Upper lobe of left lung (tissue), 6 donors: ENCODE measurements at regions not wholly inside any gene's neighbourhood (a gene's known extent, or its start where the extent isn't known, plus 50 kb on each side); places are given as distances from the start of the nearest gene placed in this dataset.

ENCODE experiments used
- ATAC-seq, 2 donors: fragments of 200-7000 bp; cut with Tn5 transposase; one replicate each; pipeline ENCODE4 v1.9.1; 2022; ENCODE audit warnings: mild to moderate bottlenecking in 2 of 2, moderate library complexity in 2 of 2; ENCODE audit not compliant: low FRiP score in 2 of 2
- DNase-seq, 2 donors: peaks; one replicate each; pipeline ENCODE4 v3.0.0-alpha.2; 2019 to 2020
- H3K27ac ChIP-seq, 4 donors: fragments of 200-600 bp; sonication (generic); one replicate each; pipeline ENCODE4 v1.5.1; 2016 to 2019
- H3K27me3 ChIP-seq, 4 donors: fragments of 200-600 bp; sonication (generic); one replicate each; pipeline ENCODE4 v1.5.1; 2017 to 2019
- H3K36me3 ChIP-seq, 4 donors: fragments of 200-600 bp; sonication (generic); one replicate each; pipeline ENCODE4 v1.5.1; 2016 to 2019
- H3K4me1 ChIP-seq, 4 donors: fragments of 200-600 bp; sonication (generic); one replicate each; pipeline ENCODE4 v1.5.1; 2018 to 2019
- H3K4me3 ChIP-seq, 4 donors: fragments of 200-600 bp; sonication (generic); one replicate each; pipeline ENCODE4 v1.5.1; 2017 to 2019; ENCODE audit warnings: mild to moderate bottlenecking in 2 of 4, moderate library complexity in 1 of 4
- H3K9me3 ChIP-seq, 4 donors: fragments of 200-600 bp; sonication (generic); one replicate each; pipeline ENCODE4 v1.5.1; 2018 to 2019
- CTCF ChIP-seq, 6 experiments: fragments of 450-650 bp in 4 of 6; fragments of 200-600 bp in 2 of 6; sonication (generic) in 2 of 6; IDR thresholded peaks; one replicate each; pipeline ENCODE4 v1.5.1; 2016 to 2019; ENCODE audit warnings: antibody characterized with exemption in 6 of 6
- EP300 ChIP-seq, 4 donors: sonication (generic); formaldehyde crosslinking; IDR thresholded peaks; one replicate each; pipeline ENCODE4 v1.5.1; 2017; ENCODE audit warnings: antibody characterized with exemption in 4 of 4, control low read depth in 2 of 4
- POLR2A ChIP-seq, 4 donors: fragments of 450-650 bp; IDR thresholded peaks; one replicate each; pipeline ENCODE4 v1.5.1; 2016 to 2017; ENCODE audit warnings: antibody characterized with exemption in 4 of 4, mild to moderate bottlenecking in 2 of 4
- POLR2AphosphoS5 ChIP-seq, 2 donors: sonication (generic); formaldehyde crosslinking; IDR thresholded peaks; one replicate each; pipeline ENCODE4 v1.5.1; 2017; ENCODE audit warnings: antibody characterized with exemption in 2 of 2
- WGBS, 2 donors: methylation state at CpG; one replicate each; pipeline ENCODE4 v1.1.5; 2017 to 2018; 5-methylcytosine and 5-hydroxymethylcytosine counted together
- donor health status: DM: no; HTN: no; CAD: no; lungs with moderate emphysema.
- donor health status: DM: no; HTN: yes; CAD: no; lungs with severe emphysema.

GRCh38 chr17:70558821-70559220 lies 389.5 kb downstream of the KCNJ2 start:
- Histone ChIP-seq H3K4me1 (peaks cover 0 to 6% (median 0%) of the 10 kb centered on the region in 4 donors), H3K4me3 (no peak overlapping the region), H3K36me3 (no peaks in the 10 kb centered on the region), H3K9me3 (no peaks in the 10 kb centered on the region), H3K27ac (no peak overlapping the region), H3K27me3 (no peaks in the 10 kb centered on the region)
- DNase-seq (no peak), ATAC-seq (no peak)
- TF ChIP-seq POLR2AphosphoS5 (IDR thresholded peaks at IDR 0.05) (no peak), CTCF (IDR thresholded peaks at IDR 0.05) (no peak), EP300 (IDR thresholded peaks at IDR 0.05) (no peak), POLR2A (IDR thresholded peaks at IDR 0.05) (no peak)
- WGBS, 2 donors, result 36 to 38% methylated on average over 3 of the region's 3 CpGs

GRCh38 chr17:70560471-70560870 lies 391.1 kb downstream of the KCNJ2 start:
- Histone ChIP-seq H3K9me3 (no peaks in the 10 kb centered on the region), H3K27me3 (no peaks in the 10 kb centered on the region), H3K4me3 (no peak overlapping the region), H3K27ac (no peak overlapping the region), H3K36me3 (no peaks in the 10 kb centered on the region), H3K4me1 (peaks cover 0 to 6% (median 0%) of the 10 kb centered on the region in 4 donors)
- no peak for ATAC-seq
- DNase-seq, result no peak
- TF ChIP-seq EP300 (IDR thresholded peaks at IDR 0.05), result no peak
- TF ChIP-seq POLR2A (IDR thresholded peaks at IDR 0.05), result no peak
- no peak for TF ChIP-seq POLR2AphosphoS5 (IDR thresholded peaks at IDR 0.05)
- 79 to 87% methylated on average over 1 of the region's 1 CpG for WGBS, 2 donors

- no peak overlapping the region for H3K4me3 ChIP-seq
- no peaks in the 10 kb centered on the region for H3K9me3 ChIP-seq
- no peaks in the 10 kb centered on the region for H3K36me3 ChIP-seq
- ATAC-seq, result no peak
- H3K27ac ChIP-seq, result no peak overlapping the region
- DNase-seq, result no peak
- 91 to 93% methylated on average over 1 of the region's 1 CpG for WGBS, 2 donors
- no peaks in the 10 kb centered on the region for H3K27me3 ChIP-seq
- H3K4me1 ChIP-seq, result peaks cover 0 to 6% (median 0%) of the 10 kb centered on the region in 4 donors
- TF ChIP-seq CTCF (IDR thresholded peaks at IDR 0.05) (no peak), POLR2A (IDR thresholded peaks at IDR 0.05) (no peak), POLR2AphosphoS5 (IDR thresholded peaks at IDR 0.05) (no peak), EP300 (IDR thresholded peaks at IDR 0.05) (no peak)
Measured at GRCh38 chr17:70562137-70562536, 392.8 kb downstream of the KCNJ2 start.

- Histone ChIP-seq H3K36me3 (no peaks in the 10 kb centered on the region), H3K4me1 (peaks cover 0 to 6% (median 0%) of the 10 kb centered on the region in 4 donors), H3K9me3 (no peaks in the 10 kb centered on the region), H3K4me3 (no peak overlapping the region), H3K27ac (no peak overlapping the region), H3K27me3 (no peaks in the 10 kb centered on the region)
- ATAC-seq (no peak), DNase-seq (no peak)
- 31 to 38% methylated on average over 2 of the region's 2 CpGs for WGBS, 2 donors
- no peak for TF ChIP-seq POLR2A (IDR thresholded peaks at IDR 0.05)
- TF ChIP-seq POLR2AphosphoS5 (IDR thresholded peaks at IDR 0.05), result no peak
- no peak for TF ChIP-seq CTCF (IDR thresholded peaks at IDR 0.05)
- TF ChIP-seq EP300 (IDR thresholded peaks at IDR 0.05), result no peak
Measured at GRCh38 chr17:70563281-70563820, 394.0 kb downstream of the KCNJ2 start.

- no peaks in the 10 kb centered on the region for H3K9me3 ChIP-seq
- no peak overlapping the region for H3K27ac ChIP-seq
- no peak for TF ChIP-seq CTCF (IDR thresholded peaks at IDR 0.05)
- TF ChIP-seq POLR2AphosphoS5 (IDR thresholded peaks at IDR 0.05), result no peak
- no peak for TF ChIP-seq EP300 (IDR thresholded peaks at IDR 0.05)
- TF ChIP-seq POLR2A (IDR thresholded peaks at IDR 0.05), result no peak
- H3K36me3 ChIP-seq, result no peaks in the 10 kb centered on the region
- DNase-seq (no peak), ATAC-seq (no peak)
- no peak overlapping the region for H3K4me3 ChIP-seq
- 84 to 85% methylated on average over 2 of the region's 2 CpGs for WGBS, 2 donors
- H3K4me1 ChIP-seq, result peaks cover 0 to 6% (median 0%) of the 10 kb centered on the region in 4 donors
- H3K27me3 ChIP-seq, result no peaks in the 10 kb centered on the region
Measured at GRCh38 chr17:70564006-70564620, 394.8 kb downstream of the KCNJ2 start.
